CD4-positive, alpha-beta T cell treated with Interleukin-15 for 1 hour (primary cell): ENCODE measurements at regions not wholly inside any gene's neighbourhood (a gene's known extent, or its start where the extent isn't known, plus 50 kb on each side); places are given as distances from the start of the nearest gene placed in this dataset.

Source experiments
- DNase-seq: peaks from one replicate; pipeline ENCODE4 v3.0.0-alpha.2; 2020

DNA sequence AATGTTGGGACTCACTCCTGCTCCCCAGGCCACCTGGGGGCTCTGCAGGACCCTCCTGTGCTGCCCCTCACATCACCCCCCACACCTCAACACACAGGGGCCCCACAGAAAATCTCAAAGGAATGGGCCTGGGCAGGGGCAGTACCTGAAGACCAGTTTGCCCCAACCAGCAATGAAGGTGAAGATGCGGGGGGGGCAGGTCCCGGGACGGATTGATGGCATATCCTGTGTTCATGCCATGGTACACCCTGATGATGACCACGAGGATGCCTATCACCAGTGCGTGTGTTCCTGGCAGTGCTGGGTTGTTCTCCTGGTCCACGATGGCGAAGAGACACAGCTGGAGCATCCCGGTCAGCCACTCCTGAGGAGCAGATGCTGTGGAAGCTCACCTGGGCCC is 663.0 kb downstream of the FOXD4L5 start:
- peak; percentile 15 for DNase-seq
